Fibroblast of lung (primary cell): ENCODE measurements at regions not wholly inside any gene's neighbourhood (a gene's known extent, or its start where the extent isn't known, plus 50 kb on each side); places are given as distances from the start of the nearest gene placed in this dataset.

Source experiments
- CTCF ChIP-seq, 2 donors: IDR thresholded peaks in 1 of 2; conservative IDR thresholded peaks in 1 of 2; 1 replicate in 1 of 2; 2 replicates in 1 of 2; pipeline ENCODE4 v1.5.1; 2011 to 2012; ENCODE audit warnings: low read length in 2 of 2, control low read depth in 1 of 2, inconsistent platforms in 1 of 2, low read depth in 1 of 2, mild to moderate bottlenecking in 1 of 2
- EZH2 ChIP-seq: IDR thresholded peaks from 2 replicates; pipeline ENCODE4 v1.5.1; 2012; ENCODE audit warnings: low read length, control low read depth, mild to moderate bottlenecking; ENCODE audit errors: missing control alignments

DNA sequence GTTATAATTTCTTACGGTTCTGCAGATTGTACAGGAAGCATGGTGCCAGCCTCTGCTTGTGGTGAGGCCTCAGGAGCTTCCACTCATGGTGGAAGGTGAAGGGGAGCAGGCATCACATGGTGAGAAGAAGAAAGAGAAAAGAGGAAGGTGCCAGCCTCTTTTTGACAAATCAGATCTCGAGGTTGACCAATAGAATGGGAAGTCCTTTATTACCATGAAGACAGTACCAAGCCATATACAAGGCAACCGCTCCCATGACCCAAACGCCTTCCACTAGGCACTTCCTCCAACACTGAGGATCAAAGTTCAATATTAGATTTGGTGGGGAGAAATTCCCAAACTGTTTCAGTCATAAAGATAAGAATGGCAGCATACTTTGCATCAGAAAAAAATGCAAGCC lies 502.8 kb downstream of the GLRX3 start:
- TF ChIP-seq EZH2 (no peak), CTCF (conservative IDR thresholded peaks at IDR 0.05 in 1 of 2, IDR thresholded peaks at IDR 0.05 in 1 of 2; ENCODE audit: low read depth in 1 of 2, low read length in 2 of 2) (no peak)
